T-helper 2 cell (primary cell): ENCODE measurements at regions not wholly inside any gene's neighbourhood (a gene's known extent, or its start where the extent isn't known, plus 50 kb on each side); places are given as distances from the start of the nearest gene placed in this dataset.
A peak's percentile ranks its signal among the peaks of the same experiment; 100 is the strongest.

Experiments
- DNase-seq, 5 experiments: peaks; one replicate each; pipeline versions ENCODE4 v3.0.0 to v3.0.0-alpha.2; 2012 to 2022

DNA sequence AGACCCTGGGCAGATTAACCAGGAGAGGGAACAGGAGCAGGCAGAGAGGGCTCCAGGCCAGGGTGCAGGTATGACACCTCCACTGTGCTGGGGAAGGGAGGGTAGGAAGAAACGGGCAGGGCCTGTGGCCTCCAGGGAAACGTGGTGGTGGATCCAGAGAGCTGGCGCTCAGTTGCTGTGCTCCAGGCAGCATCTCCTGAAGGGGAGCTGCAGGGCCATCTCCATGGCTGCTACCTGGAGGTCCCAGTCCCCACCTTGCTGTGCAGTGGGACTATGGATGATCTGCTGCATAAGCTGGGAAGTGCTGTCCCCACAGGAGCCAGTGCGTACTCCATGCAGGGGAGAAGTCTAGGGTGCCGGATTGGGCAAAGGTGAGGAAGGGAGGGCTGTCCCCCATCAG is 125.9 kb upstream of the RUNX3 start:
- DNase-seq: no peak

- no peak for DNase-seq
Observed at GRCh38 chr1:25055324-25055780, 125.3 kb upstream of the RUNX3 start.

GRCh38 chr1:25054526-25055323 is 124.6 kb upstream of the RUNX3 start:
- DNase-seq: no peak

GRCh38 chr1:25053576-25054250 is 123.6 kb upstream of the RUNX3 start:
- DNase-seq: no peak

DNA sequence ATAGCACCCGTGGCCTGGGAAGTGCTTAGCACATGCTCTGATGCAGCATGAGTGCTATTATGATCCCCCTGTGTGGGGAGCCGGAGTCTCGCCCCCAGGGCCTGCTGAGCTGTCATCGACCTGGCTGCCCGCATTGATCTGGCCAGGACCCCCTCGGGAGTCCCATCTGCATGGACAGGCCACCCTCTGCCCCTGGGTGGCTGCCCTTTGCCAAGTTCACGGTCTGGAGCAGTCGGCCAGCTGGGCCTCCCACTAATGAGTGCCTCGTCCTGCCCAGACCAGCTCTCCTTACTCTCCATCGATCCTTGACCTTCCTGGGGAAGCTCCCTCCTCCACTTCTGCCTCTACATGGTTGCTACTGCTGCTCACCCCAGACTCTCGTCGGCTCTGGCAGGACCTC is 121.8 kb upstream of the RUNX3 start:
- DNase-seq: no peak

DNA sequence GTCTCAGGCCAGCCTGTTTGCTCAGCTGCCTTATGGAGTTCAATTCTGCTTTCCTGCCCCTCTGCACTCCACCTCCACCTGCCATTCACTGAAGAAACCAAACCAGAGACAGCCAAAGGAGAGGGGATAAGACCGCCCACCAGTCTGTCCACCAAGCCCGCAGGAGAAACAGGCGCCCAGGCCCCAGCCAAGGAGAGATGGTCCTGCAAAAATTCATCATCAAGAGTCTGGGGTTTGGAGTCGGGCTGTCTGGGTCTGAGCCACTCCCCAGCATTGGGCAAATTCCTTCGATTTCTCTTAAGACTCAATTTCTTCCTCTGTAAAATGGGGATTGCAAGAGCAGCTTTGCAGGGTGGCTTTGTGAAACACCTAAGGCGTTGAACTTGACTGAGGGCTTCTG is 121.4 kb upstream of the RUNX3 start:
- DNase-seq: no peak

GRCh38 chr1:25050165-25050564 is 120.1 kb upstream of the RUNX3 start:
- no peak for DNase-seq

GRCh38 chr1:25049190-25049589 is 119.1 kb upstream of the RUNX3 start:
- no peak for DNase-seq

GRCh38 chr1:25048728-25049127 is 118.7 kb upstream of the RUNX3 start:
- DNase-seq: no peak

DNA sequence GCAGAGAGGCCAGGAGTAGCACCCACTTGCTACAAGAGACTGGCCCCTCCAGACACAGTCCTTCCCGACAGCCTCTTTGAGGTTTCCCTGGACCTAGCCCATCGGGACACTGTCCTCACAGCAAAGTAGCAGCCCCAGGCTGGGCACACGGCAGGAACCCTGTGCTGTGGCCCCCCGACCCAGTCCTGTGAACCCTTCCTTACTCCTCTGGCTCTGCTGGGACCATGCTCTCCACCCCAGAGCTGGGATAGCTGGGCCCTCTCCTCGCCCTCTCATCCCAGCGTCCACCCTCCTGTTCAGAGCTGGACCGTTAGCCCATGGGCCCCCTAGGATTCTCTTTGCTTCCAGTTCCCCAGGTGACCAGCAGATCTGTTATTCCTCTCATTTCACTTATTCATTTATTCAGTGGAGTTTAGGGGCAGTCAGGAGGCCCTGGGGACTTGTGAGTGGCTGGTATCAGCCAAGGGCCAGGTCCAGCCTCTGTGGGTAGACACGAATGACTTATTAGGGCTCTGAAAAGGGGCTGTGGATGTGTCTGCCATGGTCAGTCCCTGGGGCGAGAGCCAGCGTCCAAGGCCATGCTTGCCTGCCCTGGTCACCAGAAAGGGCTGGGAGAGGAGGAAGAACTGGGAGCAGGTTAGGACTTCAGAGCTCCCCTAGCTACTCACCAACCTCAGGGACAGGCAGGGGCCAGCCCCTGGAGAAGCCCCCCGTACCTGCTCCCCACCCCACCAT is 117.6 kb upstream of the RUNX3 start:
- no peak for DNase-seq

DNA sequence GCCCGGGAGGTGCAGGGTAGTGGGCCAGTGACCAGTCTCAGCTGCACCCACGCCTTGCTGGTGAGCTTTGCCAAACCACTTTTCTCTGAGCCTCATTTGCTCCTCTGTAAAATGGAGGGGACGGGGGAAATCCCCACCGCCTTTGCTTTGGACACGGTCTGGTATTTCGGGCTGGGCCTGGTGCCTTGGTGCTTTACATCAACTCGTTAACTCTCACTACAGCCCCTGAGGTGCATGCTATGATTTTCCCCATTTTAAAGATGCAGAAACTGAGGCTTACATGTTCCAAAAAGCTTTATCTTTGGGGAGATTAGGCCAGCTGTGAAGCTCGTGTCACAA is 116.1 kb upstream of the RUNX3 start:
- no peak for DNase-seq

DNA sequence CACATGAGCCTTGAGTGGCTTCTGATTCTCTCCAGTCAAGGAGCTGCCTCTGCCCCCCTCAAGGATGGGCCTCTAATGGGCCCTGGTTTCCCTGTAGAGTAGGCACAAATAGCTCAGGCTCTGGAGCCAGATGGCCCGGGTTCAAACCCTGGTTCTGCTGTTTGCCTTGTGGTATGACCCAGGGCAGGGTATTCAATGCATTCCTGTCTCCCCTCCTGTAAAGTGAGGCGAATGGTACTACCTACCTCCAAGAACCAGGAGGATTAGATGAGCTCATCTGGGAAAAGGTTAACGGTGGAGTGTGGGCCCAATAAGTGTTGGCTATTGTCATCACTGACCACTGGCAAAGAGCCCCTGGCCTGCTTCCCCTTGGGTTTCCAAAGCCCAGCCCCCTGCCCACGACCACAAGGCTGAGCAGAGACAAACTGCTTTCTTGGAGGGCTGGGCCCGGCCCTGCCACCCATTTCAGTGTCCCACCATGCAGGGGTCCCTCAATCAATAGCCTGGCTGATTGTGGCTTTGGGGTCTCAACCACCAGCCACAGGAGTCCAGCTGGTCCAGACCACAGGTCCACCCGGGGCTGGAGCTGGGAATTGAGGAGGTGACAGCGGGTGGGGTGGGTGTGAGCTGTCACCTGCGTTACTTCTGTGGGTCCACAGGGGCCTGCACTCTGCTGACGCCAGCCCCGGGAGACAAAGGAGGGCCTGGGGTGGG is 115.6 kb upstream of the RUNX3 start:
- no peak for DNase-seq

- no peak for DNase-seq
Observed at GRCh38 chr1:25043228-25043580, 113.1 kb upstream of the RUNX3 start.

DNA sequence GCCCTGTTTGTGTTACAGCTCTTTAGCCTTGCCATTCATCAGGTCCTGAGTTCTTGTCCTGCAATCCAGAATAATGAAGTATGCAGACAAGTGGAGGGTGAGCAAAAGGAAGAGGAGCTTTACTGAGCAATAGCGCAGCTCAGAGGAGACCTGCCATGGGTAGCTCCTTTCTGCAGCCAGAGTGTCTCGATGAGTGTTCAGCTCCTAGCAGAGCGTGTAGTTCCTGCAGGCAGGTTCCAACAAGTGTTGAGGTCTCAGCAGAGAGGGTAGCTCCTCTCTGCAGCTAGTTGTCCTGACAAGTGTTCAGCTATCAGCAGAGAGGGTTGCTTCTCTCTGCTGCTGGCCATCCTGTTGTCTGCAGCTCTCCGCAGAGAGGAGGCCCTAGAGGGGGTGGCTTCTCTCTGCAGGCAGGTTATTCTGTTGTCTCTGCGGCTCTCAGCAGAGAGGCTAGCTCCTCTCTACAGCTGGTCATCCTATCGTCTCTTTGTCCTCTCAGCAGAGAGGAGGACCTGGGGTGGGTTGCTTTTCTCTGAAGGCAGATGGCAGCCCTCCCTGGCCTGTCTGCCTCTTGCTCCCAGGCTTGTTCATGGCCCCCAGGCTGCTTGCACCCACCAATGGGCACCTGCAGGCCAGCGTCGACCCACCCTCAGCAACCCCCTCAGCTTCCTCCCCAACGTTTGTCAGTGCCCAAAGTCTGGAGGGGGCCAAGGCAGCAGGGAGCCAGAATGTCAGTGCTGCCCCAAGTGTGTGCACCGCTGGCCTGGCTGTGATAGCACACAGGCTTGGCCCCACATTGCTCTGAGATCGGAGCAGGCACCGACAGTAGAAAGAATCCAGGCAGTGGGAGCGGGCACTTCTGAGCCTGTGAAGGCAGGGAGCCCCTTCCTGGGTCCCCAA is 112.5 kb upstream of the RUNX3 start:
- no peak for DNase-seq

DNA sequence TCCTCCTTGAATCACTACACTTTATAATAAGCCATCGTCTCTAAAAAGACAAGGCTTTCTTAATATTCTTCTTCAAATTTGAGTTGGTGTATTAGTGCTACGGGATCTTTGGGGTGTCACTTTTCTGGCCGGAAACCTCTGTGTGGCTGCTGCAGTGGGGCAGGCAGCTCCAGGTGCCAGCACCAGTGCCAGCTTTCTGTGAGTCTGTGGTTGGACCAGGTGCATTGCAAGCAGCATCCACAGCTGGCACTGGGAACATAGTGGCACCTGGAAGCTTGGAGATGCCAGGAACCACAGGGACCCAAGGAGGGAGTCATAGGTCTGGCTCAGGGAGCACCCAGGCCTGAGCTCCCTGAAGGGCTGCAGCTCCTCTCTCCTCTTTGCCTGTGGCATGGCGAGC is 111.8 kb upstream of the RUNX3 start:
- no peak for DNase-seq

DNA sequence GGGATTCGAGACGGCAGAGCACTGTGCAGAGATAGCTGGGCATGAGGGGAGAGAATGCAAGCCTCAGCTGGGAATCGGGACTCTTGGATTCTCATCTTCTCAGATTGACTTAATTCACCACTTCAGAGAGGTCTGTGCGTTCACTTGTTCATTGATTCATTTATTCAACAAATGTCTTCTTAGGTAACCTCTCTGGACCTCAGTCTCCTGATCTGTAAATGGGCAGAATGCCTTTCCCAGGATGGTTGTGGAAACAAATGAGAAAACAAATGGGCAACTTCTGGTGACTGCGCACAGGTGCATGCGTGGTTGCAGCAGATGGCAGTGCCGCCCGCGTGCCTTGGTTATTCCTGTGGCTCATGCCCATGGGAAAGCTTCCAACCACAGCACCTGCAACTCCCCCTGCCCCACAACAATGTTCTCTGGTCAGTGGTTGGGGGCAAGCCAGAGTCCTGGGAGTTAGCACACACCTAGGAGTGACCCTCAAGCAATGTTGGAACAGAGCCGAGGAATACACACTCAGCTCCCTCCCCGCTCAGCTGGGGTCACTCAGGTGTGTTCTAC is 110.1 kb upstream of the RUNX3 start:
- no peak for DNase-seq

DNA sequence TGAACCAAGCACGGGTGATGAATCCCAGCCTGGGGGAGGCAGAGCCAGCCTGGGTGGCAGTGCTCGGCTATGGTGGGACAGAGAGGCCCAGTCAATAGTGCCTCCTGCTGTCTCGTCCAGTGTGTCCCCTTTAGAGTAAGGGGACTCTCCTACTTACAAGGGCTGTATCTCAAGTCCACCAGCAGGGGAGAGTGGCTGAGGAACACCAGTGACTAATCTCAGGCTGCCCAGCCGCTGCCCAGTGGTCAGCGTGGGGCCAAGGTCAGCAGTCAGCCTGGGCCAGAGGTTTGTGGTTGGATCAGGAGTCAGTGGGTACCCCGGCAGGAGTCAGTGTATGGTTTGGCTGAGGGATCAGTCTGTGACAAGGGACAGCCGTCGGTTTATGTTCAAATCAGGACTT is 109.2 kb upstream of the RUNX3 start:
- no peak for DNase-seq

DNA sequence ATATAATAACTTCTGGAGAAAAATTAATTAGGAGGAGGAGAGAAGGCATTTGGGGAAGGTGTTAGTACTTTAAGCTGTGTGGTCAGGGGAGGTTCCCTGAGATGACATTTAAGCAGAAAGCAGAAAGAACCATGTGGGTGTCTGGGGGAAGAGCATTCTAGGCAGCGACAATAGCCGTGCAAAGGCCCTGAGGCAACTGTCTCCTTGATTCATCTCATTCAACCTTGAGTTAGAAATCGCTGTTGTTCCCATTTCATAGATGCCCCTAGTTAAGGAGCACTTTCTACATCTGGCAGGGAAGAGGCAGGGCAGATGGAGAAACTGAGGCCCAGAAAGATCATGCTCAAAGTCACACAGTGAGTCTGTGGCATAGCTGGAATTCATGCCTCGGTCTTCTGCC is 108.6 kb upstream of the RUNX3 start:
- DNase-seq: no peak

GRCh38 chr1:25037174-25038074 is 107.3 kb upstream of the RUNX3 start:
- peak in 4 of 5 experiments; percentile 47 to 82 (median 55) for DNase-seq

DNA sequence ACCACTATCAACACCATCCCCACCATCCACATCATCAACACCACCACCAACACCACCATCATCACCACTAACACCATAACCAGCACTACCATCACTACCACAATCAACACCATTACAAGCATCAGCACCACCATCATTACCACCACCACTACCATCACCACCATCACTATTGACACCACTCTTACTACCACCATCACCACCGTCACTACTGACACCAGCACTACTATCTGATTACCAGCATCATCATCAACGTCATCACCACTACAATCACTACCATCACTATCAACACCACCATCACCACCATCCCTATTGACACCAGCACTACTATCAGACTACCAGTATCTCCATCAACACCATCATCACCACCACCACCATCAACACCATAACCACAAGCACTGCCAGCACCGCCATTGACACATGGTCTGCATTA is 106.1 kb upstream of the RUNX3 start:
- DNase-seq: peak in 2 of 5 experiments; percentile 57 to 80
